ENCODE measurements at regions not wholly inside any gene's neighbourhood (a gene's known extent, or its start where the extent isn't known, plus 50 kb on each side); places are given as distances from the start of the nearest gene placed in this dataset.
A peak's percentile ranks its signal among the peaks of the same experiment; 100 is the strongest.
"Not testable (repeated sequence)": the region's sequence is repeated elsewhere in the genome, so short reads cannot be mapped to it uniquely, and the experiment has no call there.

DNA sequence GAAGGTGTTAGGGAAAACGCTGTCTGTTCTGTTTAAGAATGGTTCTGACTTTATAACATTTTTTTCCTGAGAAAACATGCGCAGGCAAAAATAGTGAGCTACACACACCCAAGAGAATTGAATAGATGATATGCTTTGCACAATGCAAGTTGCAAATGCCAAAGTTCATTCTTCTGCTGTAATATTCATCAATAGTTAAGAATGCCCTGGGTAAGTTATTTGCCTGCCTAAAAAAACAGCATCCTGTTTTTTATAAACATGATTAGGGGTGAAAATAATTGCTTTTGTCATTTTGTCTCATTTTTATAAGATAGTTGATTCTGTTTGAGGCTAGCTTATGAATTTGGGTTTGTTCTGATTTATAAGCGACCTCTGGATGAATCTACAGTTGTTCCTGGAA is 99.4 kb downstream of the DTWD1 start:
- no peaks in the 10 kb centered on the region for H3K36me3 ChIP-seq (ENCODE audit: control insufficient read depth in 3 of 3, insufficient read depth in 2 of 3, low read depth in 1 of 3, low read length in 3 of 3)
- DNase-seq = no peak
- H3K4me3 ChIP-seq (ENCODE audit: low read depth in 1 of 3, low read length in 3 of 3) = no peak overlapping the region
- peaks cover 0 to 4% of the 10 kb centered on the region in 2 donors for H3K9me3 ChIP-seq (ENCODE audit: control insufficient read depth in 2 of 2, insufficient read depth in 1 of 2, low read depth in 1 of 2, low read length in 1 of 2)
- no peak overlapping the region for H3K27ac ChIP-seq (ENCODE audit: low read depth in 1 of 3, low read length in 2 of 3)
- H3K27me3 ChIP-seq (ENCODE audit: control insufficient read depth in 3 of 3, insufficient read depth in 3 of 3, low read length in 3 of 3) = no peaks in the 10 kb centered on the region
- no peak for FAIRE-seq
- 85 to 93% (median 85%) methylated on average over 3 of the region's 3 CpGs for WGBS, 3 donors
- H3K4me1 ChIP-seq (ENCODE audit: control insufficient read depth in 3 of 3, insufficient read depth in 2 of 3, low read depth in 1 of 3, low read length in 2 of 3) = no peaks in the 10 kb centered on the region

DNA sequence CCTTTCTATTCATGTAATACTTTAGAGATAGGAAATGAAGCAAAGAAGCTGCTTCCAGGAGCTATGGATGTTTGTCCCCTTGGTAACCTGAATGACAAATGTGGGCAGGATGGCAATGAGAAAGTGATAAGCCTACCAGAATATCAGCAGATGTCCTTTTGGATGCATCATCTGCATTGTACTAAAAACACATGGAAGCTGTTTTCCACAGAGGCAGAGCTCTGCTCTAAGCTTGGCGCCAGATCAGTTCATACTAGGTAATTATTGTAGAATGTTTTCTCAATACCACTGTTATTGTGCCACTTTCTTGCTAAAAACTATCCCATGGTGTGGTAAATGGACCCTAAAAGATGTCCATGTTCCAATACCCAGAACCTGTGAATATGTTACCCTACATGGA is 100.2 kb downstream of the DTWD1 start:
- Histone ChIP-seq H3K4me3 (ENCODE audit: low read depth in 1 of 3, low read length in 3 of 3) (no peak overlapping the region), H3K36me3 (ENCODE audit: control insufficient read depth in 3 of 3, insufficient read depth in 2 of 3, low read depth in 1 of 3, low read length in 3 of 3) (no peaks in the 10 kb centered on the region), H3K27me3 (ENCODE audit: control insufficient read depth in 3 of 3, insufficient read depth in 3 of 3, low read length in 3 of 3) (no peaks in the 10 kb centered on the region), H3K9me3 (ENCODE audit: control insufficient read depth in 2 of 2, insufficient read depth in 1 of 2, low read depth in 1 of 2, low read length in 1 of 2) (peaks cover 0 to 8% of the 10 kb centered on the region in 2 donors), H3K4me1 (ENCODE audit: control insufficient read depth in 3 of 3, insufficient read depth in 2 of 3, low read depth in 1 of 3, low read length in 2 of 3) (no peaks in the 10 kb centered on the region), H3K27ac (ENCODE audit: low read depth in 1 of 3, low read length in 2 of 3) (no peak overlapping the region)
- FAIRE-seq = no peak
- WGBS, 3 donors = 91 to 100% (median 93%) methylated on average over 1 of the region's 1 CpG
- no peak for DNase-seq

DNA sequence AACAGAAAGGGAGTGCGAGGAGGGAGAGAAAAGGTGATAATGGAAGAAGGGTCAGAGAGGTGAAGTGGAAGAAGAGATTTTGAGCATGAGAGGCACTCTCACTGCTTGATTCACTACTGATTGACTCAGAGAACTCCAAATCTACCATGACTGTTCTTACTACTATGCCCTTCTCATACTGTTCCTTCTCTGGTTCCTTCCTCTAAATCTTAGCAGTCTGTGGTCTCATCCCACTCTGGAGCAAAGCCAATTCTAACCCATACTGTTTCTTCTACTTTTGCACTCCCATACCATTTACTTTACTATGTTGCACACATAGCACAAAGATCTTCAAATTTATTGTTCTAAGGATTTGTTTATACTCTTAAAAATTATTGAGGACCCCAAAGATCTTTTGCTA is 100.8 kb downstream of the DTWD1 start:
- no peaks in the 10 kb centered on the region for H3K27me3 ChIP-seq (ENCODE audit: control insufficient read depth in 3 of 3, insufficient read depth in 3 of 3, low read length in 3 of 3)
- no peak overlapping the region for H3K27ac ChIP-seq (ENCODE audit: low read depth in 1 of 3, low read length in 2 of 3)
- DNase-seq (no peak), FAIRE-seq (no peak)
- peaks cover 0 to 8% of the 10 kb centered on the region in 2 donors for H3K9me3 ChIP-seq (ENCODE audit: control insufficient read depth in 2 of 2, insufficient read depth in 1 of 2, low read depth in 1 of 2, low read length in 1 of 2)
- 69 to 100% (median 91%) methylated on average over 1 of the region's 1 CpG for WGBS, 3 donors
- H3K4me1 ChIP-seq (ENCODE audit: control insufficient read depth in 3 of 3, insufficient read depth in 2 of 3, low read depth in 1 of 3, low read length in 2 of 3) = no peaks in the 10 kb centered on the region
- no peak overlapping the region for H3K4me3 ChIP-seq (ENCODE audit: low read depth in 1 of 3, low read length in 3 of 3)
- no peaks in the 10 kb centered on the region for H3K36me3 ChIP-seq (ENCODE audit: control insufficient read depth in 3 of 3, insufficient read depth in 2 of 3, low read depth in 1 of 3, low read length in 3 of 3)

DNA sequence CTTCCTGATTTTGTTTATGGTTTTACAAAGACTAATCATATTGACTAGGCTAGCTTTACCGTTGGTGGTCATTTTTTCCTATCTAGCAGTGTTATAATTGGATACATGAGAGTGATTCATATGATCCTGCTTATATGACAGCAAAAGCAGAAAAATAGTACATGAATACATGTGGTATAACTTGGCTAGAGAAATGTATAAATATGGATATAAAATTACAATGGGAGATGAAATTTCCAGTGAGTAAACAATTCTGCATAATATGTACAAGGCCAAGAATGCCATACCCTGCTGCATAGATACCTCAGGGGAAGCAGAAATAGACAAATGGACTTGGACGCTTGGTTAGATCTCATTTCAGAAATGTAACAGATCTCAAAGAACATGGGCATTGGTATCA is 103.1 kb downstream of the DTWD1 start:
- no peak overlapping the region for H3K4me3 ChIP-seq (ENCODE audit: low read depth in 1 of 3, low read length in 3 of 3)
- no peak for DNase-seq
- WGBS, 3 donors = 83 to 93% (median 84%) methylated on average over 2 of the region's 2 CpGs
- H3K9me3 ChIP-seq (ENCODE audit: control insufficient read depth in 2 of 2, insufficient read depth in 1 of 2, low read depth in 1 of 2, low read length in 1 of 2) = peaks cover 0 to 8% of the 10 kb centered on the region in 2 donors
- H3K4me1 ChIP-seq (ENCODE audit: control insufficient read depth in 3 of 3, insufficient read depth in 2 of 3, low read depth in 1 of 3, low read length in 2 of 3) = no peaks in the 10 kb centered on the region
- H3K27ac ChIP-seq (ENCODE audit: low read depth in 1 of 3, low read length in 2 of 3) = no peak overlapping the region
- H3K36me3 ChIP-seq (ENCODE audit: control insufficient read depth in 3 of 3, insufficient read depth in 2 of 3, low read depth in 1 of 3, low read length in 3 of 3) = no peaks in the 10 kb centered on the region
- FAIRE-seq = no peak
- no peaks in the 10 kb centered on the region for H3K27me3 ChIP-seq (ENCODE audit: control insufficient read depth in 3 of 3, insufficient read depth in 3 of 3, low read length in 3 of 3)

DNA sequence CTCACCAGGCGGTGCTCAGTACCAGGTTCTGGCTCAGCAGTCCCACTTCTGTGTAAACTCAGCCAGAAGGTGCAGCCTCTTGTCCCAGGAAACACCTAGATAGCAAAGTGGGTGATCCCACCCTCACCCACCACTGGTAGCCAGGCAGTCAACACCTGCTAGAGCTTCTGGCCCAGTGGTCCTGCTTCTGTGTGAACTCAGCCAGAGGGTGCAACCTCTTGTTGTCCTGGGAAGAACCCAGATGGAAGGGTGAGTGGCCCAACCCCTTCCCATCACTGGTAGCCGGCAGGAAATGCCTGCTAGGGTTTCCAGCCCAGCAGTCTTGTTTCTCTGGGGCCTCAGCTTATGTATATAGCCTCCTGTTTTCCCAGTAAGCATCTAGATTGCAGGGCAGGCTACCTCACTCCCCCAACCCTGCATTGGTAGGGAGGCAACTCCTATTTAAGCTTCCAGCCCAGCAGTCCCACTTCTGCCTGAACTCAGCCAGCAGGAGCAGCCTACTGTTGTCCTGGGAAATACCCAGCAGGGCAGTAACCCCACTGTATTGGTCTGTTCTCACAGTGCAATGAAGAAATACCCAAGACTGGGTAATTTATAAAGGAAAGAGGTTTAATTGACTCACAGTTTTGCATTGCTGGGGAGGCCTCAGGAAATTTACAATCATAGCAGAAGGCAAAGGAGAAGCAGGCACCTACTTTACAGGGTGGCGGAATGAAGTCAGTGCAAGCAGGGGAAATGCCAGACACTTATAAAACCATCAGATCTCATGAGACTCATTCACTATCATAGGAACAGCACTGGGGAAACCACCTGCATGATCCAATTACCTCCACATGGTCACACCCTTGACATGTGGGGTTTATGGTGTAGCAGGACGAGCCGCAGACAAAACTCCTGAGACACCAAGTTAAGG is 110.6 kb downstream of the DTWD1 start:
- no peaks in the 10 kb centered on the region for H3K27me3 ChIP-seq (ENCODE audit: control insufficient read depth in 3 of 3, insufficient read depth in 3 of 3, low read length in 3 of 3)
- no peak overlapping the region for H3K4me3 ChIP-seq (ENCODE audit: low read depth in 1 of 3, low read length in 3 of 3)
- H3K9me3 ChIP-seq (ENCODE audit: control insufficient read depth in 2 of 2, insufficient read depth in 1 of 2, low read depth in 1 of 2, low read length in 1 of 2) = peaks cover 0 to 2% of the 10 kb centered on the region in 2 donors
- FAIRE-seq = no peak
- peaks cover 0 to 24% (median 4%) of the 10 kb centered on the region in 3 donors for H3K4me1 ChIP-seq (ENCODE audit: control insufficient read depth in 3 of 3, insufficient read depth in 2 of 3, low read depth in 1 of 3, low read length in 2 of 3)
- 64 to 85% (median 75%) methylated on average over 5 of the region's 5 CpGs for WGBS, 3 donors
- DNase-seq = peak in 1 of 2 donors; percentile 26
- no peak overlapping the region for H3K27ac ChIP-seq (ENCODE audit: low read depth in 1 of 3, low read length in 2 of 3)
- no peaks in the 10 kb centered on the region for H3K36me3 ChIP-seq (ENCODE audit: control insufficient read depth in 3 of 3, insufficient read depth in 2 of 3, low read depth in 1 of 3, low read length in 3 of 3)

DNA sequence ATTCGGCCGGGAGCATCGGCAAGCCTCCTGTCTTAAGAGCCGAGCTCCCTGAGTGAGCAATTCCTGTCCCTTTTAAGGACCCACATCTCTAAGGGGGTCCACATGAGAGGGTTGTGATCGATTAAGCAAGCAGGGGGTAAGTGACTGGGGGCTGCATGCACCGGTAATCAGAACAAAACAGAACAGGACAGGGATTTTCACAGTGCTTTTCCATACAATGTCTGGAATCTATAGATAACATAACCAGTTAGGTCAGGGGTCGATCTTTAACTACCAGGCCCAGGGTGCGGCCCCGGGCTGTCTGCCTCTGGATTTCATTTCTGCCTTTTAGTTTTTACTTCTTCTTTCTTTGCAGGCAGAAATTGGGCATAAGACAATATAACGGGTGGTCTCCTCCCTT is 111.3 kb downstream of the DTWD1 start:
- H3K27ac ChIP-seq (ENCODE audit: low read depth in 1 of 3, low read length in 2 of 3); H3K27me3 ChIP-seq (ENCODE audit: control insufficient read depth in 3 of 3, insufficient read depth in 3 of 3, low read length in 3 of 3); H3K36me3 ChIP-seq (ENCODE audit: control insufficient read depth in 3 of 3, insufficient read depth in 2 of 3, low read depth in 1 of 3, low read length in 3 of 3); FAIRE-seq; DNase-seq; H3K9me3 ChIP-seq (ENCODE audit: control insufficient read depth in 2 of 2, insufficient read depth in 1 of 2, low read depth in 1 of 2, low read length in 1 of 2); H3K4me3 ChIP-seq (ENCODE audit: low read depth in 1 of 3, low read length in 3 of 3): not testable (repeated sequence)
- WGBS, 3 donors = 61 to 72% (median 69%) methylated on average over 10 of the region's 10 CpGs
- H3K4me1 ChIP-seq (ENCODE audit: control insufficient read depth in 3 of 3, insufficient read depth in 2 of 3, low read depth in 1 of 3, low read length in 2 of 3) = peaks cover 0 to 24% (median 4%) of the 10 kb centered on the region in 3 donors

DNA sequence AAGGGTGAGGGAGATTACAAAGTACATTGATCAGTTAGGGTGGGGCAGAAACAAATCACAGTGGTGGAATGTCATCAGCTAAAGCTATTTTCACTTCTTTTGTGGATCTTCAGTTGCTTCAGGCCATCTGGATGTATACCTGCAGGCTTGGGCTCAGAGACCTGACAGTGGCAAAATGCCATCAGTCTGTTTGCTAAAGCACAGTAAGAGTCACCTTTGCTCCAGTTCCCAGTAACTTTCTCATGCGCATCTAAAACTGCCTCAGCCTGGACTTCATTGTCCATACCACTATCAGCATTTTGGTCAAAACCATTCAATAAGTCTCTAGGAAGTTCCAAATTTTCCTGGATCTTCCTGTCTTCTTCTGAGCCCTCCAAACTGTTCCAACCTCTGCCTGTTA is 113.2 kb downstream of the DTWD1 start:
- H3K27me3 ChIP-seq (ENCODE audit: control insufficient read depth in 3 of 3, insufficient read depth in 3 of 3, low read length in 3 of 3); H3K4me3 ChIP-seq (ENCODE audit: low read depth in 1 of 3, low read length in 3 of 3); H3K9me3 ChIP-seq (ENCODE audit: control insufficient read depth in 2 of 2, insufficient read depth in 1 of 2, low read depth in 1 of 2, low read length in 1 of 2); H3K36me3 ChIP-seq (ENCODE audit: control insufficient read depth in 3 of 3, insufficient read depth in 2 of 3, low read depth in 1 of 3, low read length in 3 of 3); H3K27ac ChIP-seq (ENCODE audit: low read depth in 1 of 3, low read length in 2 of 3); FAIRE-seq: not testable (repeated sequence)
- peaks cover 0 to 24% (median 4%) of the 10 kb centered on the region in 3 donors for H3K4me1 ChIP-seq (ENCODE audit: control insufficient read depth in 3 of 3, insufficient read depth in 2 of 3, low read depth in 1 of 3, low read length in 2 of 3)
- 41 to 67% (median 50%) methylated on average over 1 of the region's 1 CpG for WGBS, 3 donors
- DNase-seq = peak; percentile 13 to 51

DNA sequence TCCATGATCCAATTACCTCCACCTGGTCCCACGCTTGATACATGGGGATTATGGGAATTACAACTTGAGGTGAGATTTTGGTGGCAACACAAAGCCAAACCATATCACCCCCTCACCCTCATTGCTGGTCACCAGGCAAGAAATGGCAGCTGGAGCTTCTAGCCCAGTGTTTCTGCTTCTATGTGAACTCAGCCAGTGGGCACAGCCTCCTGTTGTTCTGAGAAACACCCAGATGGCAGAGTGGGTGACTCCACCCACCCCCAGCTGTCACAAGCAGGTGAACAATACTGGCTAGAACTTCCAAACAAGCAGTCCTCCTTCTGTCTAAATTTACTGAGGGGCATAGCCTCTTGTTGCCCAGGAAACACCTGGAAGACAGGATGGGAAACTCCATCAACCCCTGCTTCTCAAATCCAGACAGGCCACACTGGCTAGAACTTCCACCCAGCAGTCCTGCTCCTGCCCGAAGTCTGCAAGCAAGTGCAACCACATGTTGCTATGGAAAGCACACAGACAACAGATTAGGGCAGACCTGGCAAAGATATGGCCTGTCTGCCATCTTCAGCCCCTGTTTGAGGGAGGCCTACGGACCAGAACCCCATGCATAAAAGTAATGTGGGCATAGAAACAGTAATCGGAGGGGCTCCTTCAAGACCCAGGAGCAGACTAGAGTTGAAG is 114.1 kb downstream of the DTWD1 start:
- FAIRE-seq = no peak
- Histone ChIP-seq H3K4me1 (ENCODE audit: control insufficient read depth in 3 of 3, insufficient read depth in 2 of 3, low read depth in 1 of 3, low read length in 2 of 3) (peaks cover 0 to 24% (median 4%) of the 10 kb centered on the region in 3 donors), H3K9me3 (ENCODE audit: control insufficient read depth in 2 of 2, insufficient read depth in 1 of 2, low read depth in 1 of 2, low read length in 1 of 2) (peaks cover 0 to 2% of the 10 kb centered on the region in 2 donors), H3K4me3 (ENCODE audit: low read depth in 1 of 3, low read length in 3 of 3) (no peak overlapping the region), H3K27ac (ENCODE audit: low read depth in 1 of 3, low read length in 2 of 3) (no peak overlapping the region), H3K36me3 (ENCODE audit: control insufficient read depth in 3 of 3, insufficient read depth in 2 of 3, low read depth in 1 of 3, low read length in 3 of 3) (no peaks in the 10 kb centered on the region), H3K27me3 (ENCODE audit: control insufficient read depth in 3 of 3, insufficient read depth in 3 of 3, low read length in 3 of 3) (no peaks in the 10 kb centered on the region)
- 90 to 93% (median 90%) methylated on average over 4 of the region's 4 CpGs for WGBS, 3 donors
- DNase-seq = no peak
